Heart left ventricle (tissue), 13 donors: ENCODE measurements at regions not wholly inside any gene's neighbourhood (a gene's known extent, or its start where the extent isn't known, plus 50 kb on each side); places are given as distances from the start of the nearest gene placed in this dataset.

ENCODE experiments used
- POLR2A ChIP-seq, 2 donors: fragments of 450-650 bp; IDR thresholded peaks; one replicate each; pipeline ENCODE4 v1.6.1; 2017; ENCODE audit warnings: antibody characterized with exemption in 2 of 2, mild to moderate bottlenecking in 2 of 2, moderate library complexity in 2 of 2
- TF ChIP-seq, protein P1 (sequence below), 12 donors: fragments of 200-600 bp; sonication (generic) in 4 of 12; IDR thresholded peaks; one replicate each; pipeline versions ENCODE4 v1.5.0 to v1.8.0; 2018 to 2022; ENCODE audit warnings: antibody characterized with exemption in 12 of 12, mild to moderate bottlenecking in 5 of 12
- donor health status: ischemic (EF 13 %, LVEDD 7.1; RV severe dilation, severe dysfunction).
- donor health status: DM: no; HTN: yes; CAD: no.
- donor health status: DM: no; HTN: no; CAD: no.
- donor health status: ischemic (EF 25% LVEDD 6.9; RV normal size, moderate dysfunction).
- donor health status: ischemic (EF 25% LVEDD 5.7; RV mildly dilated, moderate dysfunction).
- donor health status: ischemic (EF 35%, LVEDD 5.7; RV mildly dilated, moderate dysfunction).
- donor health status: nonischemic (EF 11% LVEDD 7.7; RV severe dilation, severe dysfunction).
- donor health status: DM: yes; HTN: yes; CAD: no.
- donor health status: PGD.
- donor health status: ischemic (EF 29% LVEDD 5.4; RV normal size, mild dysfunction).
- donor health status: nonischemic (EF 23%, LVEDD 6.1; RV moderate dilation, normal function).

DNA sequence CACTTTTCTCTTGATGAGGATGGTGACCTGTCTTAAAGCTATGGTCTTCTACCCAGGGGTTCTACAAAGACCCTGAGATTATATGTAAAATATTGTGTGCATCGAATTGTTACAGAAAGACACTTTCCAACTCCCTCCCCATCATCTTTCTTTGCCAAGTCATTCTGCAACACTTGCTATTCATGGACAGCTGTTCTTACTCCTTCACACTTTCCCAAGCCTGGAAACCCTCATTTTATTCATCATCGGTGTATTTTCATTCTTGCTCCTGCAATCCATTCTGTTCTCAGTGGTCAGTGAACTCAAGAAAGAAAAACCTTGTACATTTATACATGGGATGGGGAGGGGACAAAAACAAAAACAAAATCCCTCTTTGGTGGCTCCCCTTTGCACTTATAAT lies 90.5 kb upstream of the STXBP6 start:
- TF ChIP-seq, protein P1, sequence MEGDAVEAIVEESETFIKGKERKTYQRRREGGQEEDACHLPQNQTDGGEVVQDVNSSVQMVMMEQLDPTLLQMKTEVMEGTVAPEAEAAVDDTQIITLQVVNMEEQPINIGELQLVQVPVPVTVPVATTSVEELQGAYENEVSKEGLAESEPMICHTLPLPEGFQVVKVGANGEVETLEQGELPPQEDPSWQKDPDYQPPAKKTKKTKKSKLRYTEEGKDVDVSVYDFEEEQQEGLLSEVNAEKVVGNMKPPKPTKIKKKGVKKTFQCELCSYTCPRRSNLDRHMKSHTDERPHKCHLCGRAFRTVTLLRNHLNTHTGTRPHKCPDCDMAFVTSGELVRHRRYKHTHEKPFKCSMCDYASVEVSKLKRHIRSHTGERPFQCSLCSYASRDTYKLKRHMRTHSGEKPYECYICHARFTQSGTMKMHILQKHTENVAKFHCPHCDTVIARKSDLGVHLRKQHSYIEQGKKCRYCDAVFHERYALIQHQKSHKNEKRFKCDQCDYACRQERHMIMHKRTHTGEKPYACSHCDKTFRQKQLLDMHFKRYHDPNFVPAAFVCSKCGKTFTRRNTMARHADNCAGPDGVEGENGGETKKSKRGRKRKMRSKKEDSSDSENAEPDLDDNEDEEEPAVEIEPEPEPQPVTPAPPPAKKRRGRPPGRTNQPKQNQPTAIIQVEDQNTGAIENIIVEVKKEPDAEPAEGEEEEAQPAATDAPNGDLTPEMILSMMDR (IDR thresholded peaks at IDR 0.05): no peak
- no peak for TF ChIP-seq POLR2A (IDR thresholded peaks at IDR 0.05)
